Type B pancreatic cell (in vitro differentiated cells): ENCODE measurements at regions not wholly inside any gene's neighbourhood (a gene's known extent, or its start where the extent isn't known, plus 50 kb on each side); places are given as distances from the start of the nearest gene placed in this dataset.

Experiments used
- DNase-seq: peaks from one replicate; pipeline ENCODE4 v3.0.0; 2021; ENCODE audit warnings: mixed read lengths; ENCODE audit not compliant: unreplicated experiment; ENCODE audit errors: extremely low spot score
- H3K27ac Mint-ChIP-seq: 2 replicates; pipeline ENCODE4 v1.8.0; 2021; ENCODE audit warnings: mild to moderate bottlenecking, mixed read lengths
- H3K27me3 Mint-ChIP-seq: 2 replicates; pipeline ENCODE4 v1.8.0; 2021; ENCODE audit warnings: mixed read lengths
- H3K36me3 Mint-ChIP-seq: 2 replicates; pipeline ENCODE4 v1.8.0; 2021; ENCODE audit warnings: mixed read lengths
- H3K4me1 Mint-ChIP-seq: one replicate; pipeline ENCODE4 v1.8.0; 2021; ENCODE audit warnings: mixed read lengths; ENCODE audit not compliant: unreplicated experiment
- H3K4me3 Mint-ChIP-seq: 2 replicates; pipeline ENCODE4 v1.8.0; 2021; ENCODE audit warnings: mild to moderate bottlenecking, mixed read lengths
- H3K9me3 Mint-ChIP-seq: 2 replicates; pipeline ENCODE4 v1.8.0; 2021; ENCODE audit warnings: mixed read lengths
- TF ChIP-seq, protein P1 (sequence below): fragments of 200-600 bp; sonication (generic); conservative IDR thresholded peaks from 2 replicates; pipeline ENCODE4 v1.5.0; 2021; ENCODE audit warnings: antibody characterized with exemption, mild to moderate bottlenecking

DNA sequence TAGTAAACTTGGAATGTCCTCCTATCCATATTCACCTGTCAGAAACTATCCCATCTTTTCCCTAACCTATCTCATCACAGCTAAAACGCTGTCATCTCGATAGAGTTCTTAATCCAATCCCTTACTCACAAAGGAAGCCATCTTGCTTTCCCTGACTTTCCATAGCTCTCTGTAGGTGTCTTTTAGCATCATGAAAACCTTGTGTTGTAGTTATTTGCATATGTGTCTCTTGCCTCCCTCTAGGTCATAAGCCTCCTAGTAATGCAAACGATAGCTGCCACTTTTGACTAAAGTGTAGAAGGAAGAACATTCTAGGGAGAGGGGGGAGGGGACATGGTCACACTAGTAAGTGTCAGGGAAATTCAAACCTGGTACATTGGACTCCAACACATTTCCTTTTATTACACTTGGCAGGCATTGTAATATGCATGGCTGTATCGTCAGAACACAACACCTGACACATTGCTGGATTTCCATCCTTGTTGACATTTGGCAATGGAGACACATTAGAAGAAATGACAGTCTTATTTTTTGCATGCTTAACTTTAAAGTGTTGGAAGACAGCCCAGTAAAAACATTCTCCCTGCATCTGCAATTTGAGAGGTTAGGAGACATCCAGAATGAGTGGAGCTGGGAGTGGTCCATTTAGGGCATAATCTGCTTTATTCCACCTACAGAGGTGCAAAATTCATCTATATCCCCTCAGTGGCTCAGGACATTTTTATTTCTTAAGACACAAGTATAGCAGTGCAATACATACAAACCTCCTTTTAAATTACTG, 283.4 kb downstream of the HAO1 start:
- no peak overlapping the region for H3K27ac Mint-ChIP-seq
- no peak overlapping the region for H3K4me3 Mint-ChIP-seq
- no peaks in the 10 kb centered on the region for H3K4me1 Mint-ChIP-seq
- peaks cover 3% of the 10 kb centered on the region for H3K27me3 Mint-ChIP-seq
- no peak for DNase-seq
- H3K36me3 Mint-ChIP-seq = no peaks in the 10 kb centered on the region
- TF ChIP-seq, protein P1, sequence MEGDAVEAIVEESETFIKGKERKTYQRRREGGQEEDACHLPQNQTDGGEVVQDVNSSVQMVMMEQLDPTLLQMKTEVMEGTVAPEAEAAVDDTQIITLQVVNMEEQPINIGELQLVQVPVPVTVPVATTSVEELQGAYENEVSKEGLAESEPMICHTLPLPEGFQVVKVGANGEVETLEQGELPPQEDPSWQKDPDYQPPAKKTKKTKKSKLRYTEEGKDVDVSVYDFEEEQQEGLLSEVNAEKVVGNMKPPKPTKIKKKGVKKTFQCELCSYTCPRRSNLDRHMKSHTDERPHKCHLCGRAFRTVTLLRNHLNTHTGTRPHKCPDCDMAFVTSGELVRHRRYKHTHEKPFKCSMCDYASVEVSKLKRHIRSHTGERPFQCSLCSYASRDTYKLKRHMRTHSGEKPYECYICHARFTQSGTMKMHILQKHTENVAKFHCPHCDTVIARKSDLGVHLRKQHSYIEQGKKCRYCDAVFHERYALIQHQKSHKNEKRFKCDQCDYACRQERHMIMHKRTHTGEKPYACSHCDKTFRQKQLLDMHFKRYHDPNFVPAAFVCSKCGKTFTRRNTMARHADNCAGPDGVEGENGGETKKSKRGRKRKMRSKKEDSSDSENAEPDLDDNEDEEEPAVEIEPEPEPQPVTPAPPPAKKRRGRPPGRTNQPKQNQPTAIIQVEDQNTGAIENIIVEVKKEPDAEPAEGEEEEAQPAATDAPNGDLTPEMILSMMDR = no peak
- H3K9me3 Mint-ChIP-seq = no peaks in the 10 kb centered on the region

DNA sequence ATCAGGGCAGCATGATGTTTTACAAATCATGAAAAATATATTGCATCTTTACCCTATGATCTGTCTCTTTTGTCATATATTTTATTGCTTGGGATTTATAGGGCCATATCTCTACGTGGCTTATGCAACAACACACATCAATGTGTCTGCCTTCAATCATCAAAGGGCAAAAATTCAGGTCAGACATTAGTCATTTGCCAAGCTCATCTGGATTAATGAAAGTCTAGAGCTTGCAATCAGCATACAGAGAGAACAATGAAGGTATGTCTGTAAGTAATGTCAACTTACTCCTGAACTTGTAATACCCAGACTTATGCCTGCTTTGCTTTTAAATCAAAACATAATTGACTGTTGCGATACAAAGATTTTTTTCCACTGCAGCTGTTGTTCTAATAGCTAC, 282.7 kb downstream of the HAO1 start:
- Mint-ChIP-seq H3K4me1 (no peaks in the 10 kb centered on the region), H3K27me3 (peaks cover 3% of the 10 kb centered on the region), H3K9me3 (no peaks in the 10 kb centered on the region), H3K27ac (no peak overlapping the region), H3K4me3 (no peak overlapping the region), H3K36me3 (no peaks in the 10 kb centered on the region)
- no peak for DNase-seq
- TF ChIP-seq, protein P1 = no peak

DNA sequence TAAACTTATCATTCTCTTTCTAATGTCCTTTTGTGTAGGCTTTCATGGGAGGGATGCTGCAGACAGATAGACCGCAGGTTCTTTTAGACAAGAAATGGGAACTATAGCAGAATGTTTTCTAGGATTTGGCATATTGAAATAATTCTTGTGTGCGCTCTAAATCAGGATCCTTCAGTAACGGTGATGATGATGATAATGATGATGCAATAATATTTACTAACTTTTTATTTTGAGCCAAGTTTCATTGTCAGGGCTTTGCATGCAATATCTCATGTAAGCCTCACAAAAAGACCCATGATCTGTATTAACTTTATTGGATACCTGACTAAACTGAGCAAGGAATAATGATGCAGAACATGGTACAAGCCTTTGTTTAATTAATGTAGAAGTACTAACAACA, 280.1 kb downstream of the HAO1 start:
- no peak for DNase-seq
- H3K4me3 Mint-ChIP-seq = no peak overlapping the region
- no peak overlapping the region for H3K27ac Mint-ChIP-seq
- H3K4me1 Mint-ChIP-seq = peaks cover 6% of the 10 kb centered on the region
- peaks cover 3% of the 10 kb centered on the region for H3K27me3 Mint-ChIP-seq
- H3K9me3 Mint-ChIP-seq = no peaks in the 10 kb centered on the region
- TF ChIP-seq, protein P1 = no peak
- no peaks in the 10 kb centered on the region for H3K36me3 Mint-ChIP-seq

DNA sequence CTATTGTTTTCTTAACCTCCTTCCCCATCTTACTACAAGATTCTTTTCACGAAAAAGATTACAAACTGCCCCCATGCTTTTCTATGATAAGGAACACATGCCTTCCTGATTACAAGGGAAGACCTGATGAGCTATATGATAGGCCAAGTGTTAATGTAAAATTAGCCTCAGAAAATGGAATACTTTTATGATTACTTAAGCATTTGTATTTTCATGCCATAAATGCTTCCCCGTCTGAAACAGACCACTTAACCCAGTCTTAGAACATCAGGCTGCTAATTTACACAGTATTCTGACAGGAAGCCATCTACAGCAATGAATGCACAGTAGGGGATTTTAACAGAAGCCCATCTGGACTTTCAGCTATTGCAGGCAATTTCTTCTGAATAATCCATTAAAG, 274.9 kb downstream of the HAO1 start:
- no peaks in the 10 kb centered on the region for H3K27me3 Mint-ChIP-seq
- no peak overlapping the region for H3K27ac Mint-ChIP-seq
- no peaks in the 10 kb centered on the region for H3K36me3 Mint-ChIP-seq
- H3K4me3 Mint-ChIP-seq = no peak overlapping the region
- H3K9me3 Mint-ChIP-seq = no peaks in the 10 kb centered on the region
- H3K4me1 Mint-ChIP-seq = peaks cover 8% of the 10 kb centered on the region
- DNase-seq = no peak
- TF ChIP-seq, protein P1 = no peak

DNA sequence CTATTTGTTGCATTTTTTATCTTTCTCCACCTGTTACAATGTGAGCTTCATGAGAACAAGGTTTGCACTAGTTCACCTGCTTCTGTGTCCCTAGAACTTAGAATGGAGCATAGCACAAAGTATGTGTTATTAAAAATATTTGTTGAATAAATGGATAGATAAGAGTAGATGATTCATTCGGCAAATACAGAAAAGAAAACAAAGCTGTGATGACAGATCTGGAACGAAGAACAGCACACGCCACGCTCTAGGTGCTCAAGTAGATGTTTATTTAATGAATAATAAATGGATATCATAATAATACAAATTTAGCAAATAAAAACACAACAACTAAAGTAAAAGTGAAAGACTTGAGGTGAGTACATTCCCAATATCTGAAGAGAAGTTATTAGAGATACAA, 273.1 kb downstream of the HAO1 start:
- no peaks in the 10 kb centered on the region for H3K27me3 Mint-ChIP-seq
- H3K4me1 Mint-ChIP-seq = peaks cover 8% of the 10 kb centered on the region
- no peak overlapping the region for H3K27ac Mint-ChIP-seq
- no peaks in the 10 kb centered on the region for H3K9me3 Mint-ChIP-seq
- TF ChIP-seq, protein P1 = no peak
- no peaks in the 10 kb centered on the region for H3K36me3 Mint-ChIP-seq
- no peak overlapping the region for H3K4me3 Mint-ChIP-seq
- DNase-seq = no peak
